ENCODE measurements at regions not wholly inside any gene's neighbourhood (a gene's known extent, or its start where the extent isn't known, plus 50 kb on each side); places are given as distances from the start of the nearest gene placed in this dataset.

- no peak for TF ChIP-seq POLR2A (IDR thresholded peaks at IDR 0.05)
- TF ChIP-seq CTCF (IDR thresholded peaks at IDR 0.05), result no peak
These were observed 283.7 kb upstream of the ANO3 start for GRCh38 chr11:26048271-26048670.
